Glutamatergic neuron (in vitro differentiated cells): ENCODE measurements at regions not wholly inside any gene's neighbourhood (a gene's known extent, or its start where the extent isn't known, plus 50 kb on each side); places are given as distances from the start of the nearest gene placed in this dataset.
"Not testable (repeated sequence)": the region's sequence is repeated elsewhere in the genome, so short reads cannot be mapped to it uniquely, and the experiment has no call there.

Experiments
- DNase-seq: peaks from one replicate; pipeline ENCODE4 v3.0.0; 2022
- H3K27ac Mint-ChIP-seq: one replicate; pipeline ENCODE4 v1.8.0; 2020; ENCODE audit warnings: mild to moderate bottlenecking, mixed read lengths, inconsistent platforms; ENCODE audit not compliant: unreplicated experiment
- H3K27me3 Mint-ChIP-seq: one replicate; pipeline ENCODE4 v1.8.0; 2020; ENCODE audit warnings: mild to moderate bottlenecking, moderate library complexity, mixed read lengths, inconsistent platforms; ENCODE audit not compliant: unreplicated experiment
- H3K36me3 Mint-ChIP-seq: one replicate; pipeline ENCODE4 v1.8.0; 2020; ENCODE audit warnings: mild to moderate bottlenecking, mixed read lengths, inconsistent platforms; ENCODE audit not compliant: unreplicated experiment
- H3K4me1 Mint-ChIP-seq: one replicate; pipeline ENCODE4 v1.8.0; 2020; ENCODE audit warnings: mild to moderate bottlenecking, low read depth, mixed read lengths, inconsistent platforms; ENCODE audit not compliant: unreplicated experiment
- H3K4me3 Mint-ChIP-seq: one replicate; pipeline ENCODE4 v1.8.0; 2020; ENCODE audit warnings: mild to moderate bottlenecking, mixed read lengths, inconsistent platforms; ENCODE audit not compliant: unreplicated experiment
- H3K9me3 Mint-ChIP-seq: one replicate; pipeline ENCODE4 v1.8.0; 2020; ENCODE audit warnings: mild to moderate bottlenecking, moderate library complexity, mixed read lengths, inconsistent platforms; ENCODE audit not compliant: unreplicated experiment
- CTCF ChIP-seq: fragments of 200-600 bp; sonication (generic); IDR thresholded peaks from one replicate; pipeline ENCODE4 v1.5.0; 2021; ENCODE audit not compliant: partially characterized antibody, unreplicated experiment

GRCh38 chr5:30376848-30377247 lies 816.6 kb upstream of the CDH6 start:
- H3K36me3 Mint-ChIP-seq = no peaks in the 10 kb centered on the region
- TF ChIP-seq CTCF = no peak
- no peak overlapping the region for H3K4me3 Mint-ChIP-seq
- H3K27me3 Mint-ChIP-seq = no peaks in the 10 kb centered on the region
- no peaks in the 10 kb centered on the region for H3K4me1 Mint-ChIP-seq
- H3K9me3 Mint-ChIP-seq = no peaks in the 10 kb centered on the region
- no peak overlapping the region for H3K27ac Mint-ChIP-seq
- no peak for DNase-seq

- H3K9me3 Mint-ChIP-seq = peaks cover 2% of the 10 kb centered on the region
- peaks cover 6% of the 10 kb centered on the region for H3K36me3 Mint-ChIP-seq
- no peaks in the 10 kb centered on the region for H3K27me3 Mint-ChIP-seq
- no peak for TF ChIP-seq CTCF
- no peak overlapping the region for H3K27ac Mint-ChIP-seq
- DNase-seq = no peak
- no peak overlapping the region for H3K4me3 Mint-ChIP-seq
- no peaks in the 10 kb centered on the region for H3K4me1 Mint-ChIP-seq
These were observed 825.4 kb upstream of the CDH6 start for GRCh38 chr5:30368064-30368463.

- H3K27me3 Mint-ChIP-seq, H3K9me3 Mint-ChIP-seq, H3K36me3 Mint-ChIP-seq, DNase-seq, H3K27ac Mint-ChIP-seq, H3K4me1 Mint-ChIP-seq, H3K4me3 Mint-ChIP-seq: not testable (repeated sequence)
These were observed 828.5 kb upstream of the CDH6 start for GRCh38 chr5:30365031-30365430.

GRCh38 chr5:30357371-30357770 lies 836.1 kb upstream of the CDH6 start:
- Mint-ChIP-seq H3K27ac (no peak overlapping the region), H3K36me3 (no peaks in the 10 kb centered on the region), H3K4me3 (no peak overlapping the region), H3K9me3 (no peaks in the 10 kb centered on the region), H3K27me3 (peaks cover 4% of the 10 kb centered on the region), H3K4me1 (no peaks in the 10 kb centered on the region)
- TF ChIP-seq CTCF = no peak
- no peak for DNase-seq

GRCh38 chr5:30355675-30356074 lies 837.8 kb upstream of the CDH6 start:
- Mint-ChIP-seq H3K36me3 (no peaks in the 10 kb centered on the region), H3K27ac (no peak overlapping the region), H3K4me3 (no peak overlapping the region), H3K27me3 (peaks cover 2% of the 10 kb centered on the region), H3K9me3 (no peaks in the 10 kb centered on the region), H3K4me1 (no peaks in the 10 kb centered on the region)
- DNase-seq = no peak
- TF ChIP-seq CTCF = no peak

- Mint-ChIP-seq H3K4me3 (no peak overlapping the region), H3K9me3 (no peaks in the 10 kb centered on the region), H3K27ac (no peak overlapping the region), H3K27me3 (no peaks in the 10 kb centered on the region), H3K4me1 (no peaks in the 10 kb centered on the region), H3K36me3 (no peaks in the 10 kb centered on the region)
- DNase-seq = no peak
- no peak for TF ChIP-seq CTCF
These were observed 845.6 kb upstream of the CDH6 start for GRCh38 chr5:30347858-30348257.

- DNase-seq, H3K27me3 Mint-ChIP-seq, H3K27ac Mint-ChIP-seq, H3K9me3 Mint-ChIP-seq, H3K4me3 Mint-ChIP-seq, H3K36me3 Mint-ChIP-seq, H3K4me1 Mint-ChIP-seq: not testable (repeated sequence)
These were observed 847.7 kb upstream of the CDH6 start for GRCh38 chr5:30345539-30346345.
